HL-60 (cell line): ENCODE measurements at regions not wholly inside any gene's neighbourhood (a gene's known extent, or its start where the extent isn't known, plus 50 kb on each side); places are given as distances from the start of the nearest gene placed in this dataset.

Experiments used
- DNase-seq, 2 experiments: peaks; one replicate each; pipeline ENCODE4 v3.0.0-alpha.2; 2010 to 2020; ENCODE audit warnings: low read depth in 1 of 2, low spot score in 1 of 2
- H3K27ac ChIP-seq: fragments of 250-450 bp; sonication (Bioruptor Pico); replicated peaks from 2 replicates; pipeline ENCODE4 v1.5.1; 2020; ENCODE audit warnings: mild to moderate bottlenecking, moderate library complexity
- H3K27me3 ChIP-seq: fragments of 250-450 bp; sonication (Bioruptor Pico); 2 replicates; pipeline ENCODE4 v1.5.1; 2021; ENCODE audit warnings: mild to moderate bottlenecking, moderate library complexity; ENCODE audit not compliant: insufficient read depth, poor library complexity, severe bottlenecking
- H3K4me3 ChIP-seq: replicated peaks from 2 replicates; pipeline ENCODE4 v1.5.1; 2011; ENCODE audit warnings: mild to moderate bottlenecking, control low read depth, low read length; ENCODE audit not compliant: insufficient read depth
- CTCF ChIP-seq: IDR thresholded peaks from one replicate; pipeline ENCODE4 v1.5.1; 2011; ENCODE audit warnings: low read length, control low read depth, inconsistent platforms; ENCODE audit not compliant: insufficient read depth
- GABPA ChIP-seq: IDR thresholded peaks from 2 replicates; pipeline ENCODE4 v1.6.1; 2012; ENCODE audit warnings: low read depth
- POLR2AphosphoS5 ChIP-seq: IDR thresholded peaks from 2 replicates; pipeline ENCODE4 v1.6.1; 2012; ENCODE audit warnings: low read depth
- SPI1 ChIP-seq: IDR thresholded peaks from 2 replicates; pipeline ENCODE4 v1.6.1; 2012; ENCODE audit warnings: low read depth, mild to moderate bottlenecking, borderline replicate concordance
- TF ChIP-seq, protein P1 (sequence below): IDR thresholded peaks from 2 replicates; pipeline ENCODE4 v1.6.1; 2012; ENCODE audit warnings: low read depth; ENCODE audit not compliant: insufficient replicate concordance

DNA sequence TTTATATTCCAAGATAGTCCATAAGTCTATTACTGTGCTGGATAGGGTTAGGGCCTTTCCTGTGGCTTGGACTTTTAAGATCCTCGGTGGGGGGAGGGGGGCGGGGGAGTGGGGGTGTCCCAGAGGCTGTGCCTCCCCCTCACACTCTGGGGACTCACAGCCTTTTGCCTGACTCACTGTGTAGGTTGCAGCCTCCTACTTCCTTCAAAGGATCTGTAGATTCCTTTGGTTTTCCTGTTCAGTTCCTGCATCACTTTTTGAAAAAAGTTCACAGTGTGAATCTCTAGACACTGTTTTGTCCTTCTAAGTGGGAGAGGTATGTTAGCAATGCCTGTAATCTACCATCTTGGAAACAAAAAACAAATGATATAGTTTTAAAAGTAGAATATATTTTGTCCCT is 999.9 kb downstream of the GLUD2 start:
- no peak for DNase-seq
- H3K4me3 ChIP-seq: no peak overlapping the region
- no peak overlapping the region for H3K27ac ChIP-seq
- H3K27me3 ChIP-seq: no peaks in the 10 kb centered on the region
- TF ChIP-seq, protein P1, sequence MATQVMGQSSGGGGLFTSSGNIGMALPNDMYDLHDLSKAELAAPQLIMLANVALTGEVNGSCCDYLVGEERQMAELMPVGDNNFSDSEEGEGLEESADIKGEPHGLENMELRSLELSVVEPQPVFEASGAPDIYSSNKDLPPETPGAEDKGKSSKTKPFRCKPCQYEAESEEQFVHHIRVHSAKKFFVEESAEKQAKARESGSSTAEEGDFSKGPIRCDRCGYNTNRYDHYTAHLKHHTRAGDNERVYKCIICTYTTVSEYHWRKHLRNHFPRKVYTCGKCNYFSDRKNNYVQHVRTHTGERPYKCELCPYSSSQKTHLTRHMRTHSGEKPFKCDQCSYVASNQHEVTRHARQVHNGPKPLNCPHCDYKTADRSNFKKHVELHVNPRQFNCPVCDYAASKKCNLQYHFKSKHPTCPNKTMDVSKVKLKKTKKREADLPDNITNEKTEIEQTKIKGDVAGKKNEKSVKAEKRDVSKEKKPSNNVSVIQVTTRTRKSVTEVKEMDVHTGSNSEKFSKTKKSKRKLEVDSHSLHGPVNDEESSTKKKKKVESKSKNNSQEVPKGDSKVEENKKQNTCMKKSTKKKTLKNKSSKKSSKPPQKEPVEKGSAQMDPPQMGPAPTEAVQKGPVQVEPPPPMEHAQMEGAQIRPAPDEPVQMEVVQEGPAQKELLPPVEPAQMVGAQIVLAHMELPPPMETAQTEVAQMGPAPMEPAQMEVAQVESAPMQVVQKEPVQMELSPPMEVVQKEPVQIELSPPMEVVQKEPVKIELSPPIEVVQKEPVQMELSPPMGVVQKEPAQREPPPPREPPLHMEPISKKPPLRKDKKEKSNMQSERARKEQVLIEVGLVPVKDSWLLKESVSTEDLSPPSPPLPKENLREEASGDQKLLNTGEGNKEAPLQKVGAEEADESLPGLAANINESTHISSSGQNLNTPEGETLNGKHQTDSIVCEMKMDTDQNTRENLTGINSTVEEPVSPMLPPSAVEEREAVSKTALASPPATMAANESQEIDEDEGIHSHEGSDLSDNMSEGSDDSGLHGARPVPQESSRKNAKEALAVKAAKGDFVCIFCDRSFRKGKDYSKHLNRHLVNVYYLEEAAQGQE: no peak
- no peak for TF ChIP-seq CTCF
- no peak for TF ChIP-seq GABPA
- no peak for TF ChIP-seq POLR2AphosphoS5
- no peak for TF ChIP-seq SPI1

DNA sequence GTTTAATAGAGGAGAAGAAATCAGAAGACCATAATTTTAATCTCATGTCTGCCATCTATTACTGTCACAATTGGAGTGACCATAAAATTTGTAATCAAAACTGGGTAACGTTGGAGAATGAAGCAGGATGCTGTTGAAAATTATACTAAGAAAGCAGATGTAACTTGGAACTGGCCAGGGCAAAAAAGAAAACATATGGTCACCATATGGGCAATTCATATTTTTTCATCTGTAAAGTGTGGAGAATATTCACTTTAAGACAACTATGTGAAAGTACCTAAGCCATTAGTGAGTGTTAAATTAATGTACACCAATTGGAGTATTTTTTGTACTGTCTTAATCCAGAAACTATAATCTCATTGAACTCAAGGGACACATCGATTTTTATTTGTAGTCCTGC is 1008.0 kb downstream of the GLUD2 start:
- no peak for DNase-seq
- Histone ChIP-seq H3K27ac (no peak overlapping the region), H3K27me3 (no peaks in the 10 kb centered on the region), H3K4me3 (no peak overlapping the region)
- TF ChIP-seq, protein P1: no peak
- TF ChIP-seq CTCF (no peak), SPI1 (no peak), POLR2AphosphoS5 (no peak), GABPA (no peak)

DNA sequence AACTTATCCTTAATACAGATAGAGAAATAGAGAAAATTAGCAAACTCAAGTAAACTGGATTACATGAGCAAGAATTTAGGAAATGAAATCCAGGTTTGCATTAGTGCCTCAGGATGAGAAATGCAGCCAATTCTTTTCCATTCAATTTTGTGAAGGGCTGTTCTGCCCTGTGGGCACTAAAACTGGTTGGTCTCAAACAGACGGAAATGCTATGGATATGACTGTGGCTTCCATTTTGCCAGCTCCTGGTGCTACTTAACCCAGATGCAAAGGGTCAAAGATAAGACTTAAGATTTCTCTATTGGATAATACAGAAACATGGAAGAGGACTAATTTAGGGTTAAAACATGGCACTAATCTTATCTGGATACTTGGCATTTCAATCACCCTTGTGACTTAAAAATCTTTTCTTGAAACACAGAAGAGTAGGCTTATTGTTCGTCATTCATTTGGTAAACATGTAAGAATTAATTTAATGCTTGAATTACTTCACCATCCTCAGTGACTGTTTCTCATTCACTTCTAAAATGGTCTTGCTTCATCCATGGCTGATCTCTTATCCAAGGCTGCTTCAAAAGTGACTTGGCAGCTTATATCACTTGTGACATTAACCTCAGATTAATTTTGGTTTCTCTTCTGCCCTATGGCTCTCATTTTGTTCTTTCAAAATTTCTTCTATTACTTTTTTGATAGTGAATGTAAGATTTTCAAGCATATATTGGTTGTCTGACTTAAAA is 1008.7 kb downstream of the GLUD2 start:
- Histone ChIP-seq H3K27me3 (no peaks in the 10 kb centered on the region), H3K27ac (no peak overlapping the region), H3K4me3 (no peak overlapping the region)
- no peak for DNase-seq
- TF ChIP-seq POLR2AphosphoS5 (no peak), SPI1 (no peak), GABPA (no peak), CTCF (no peak)
- TF ChIP-seq, protein P1: no peak
